RWPE2 (cell line): ENCODE measurements at regions not wholly inside any gene's neighbourhood (a gene's known extent, or its start where the extent isn't known, plus 50 kb on each side); places are given as distances from the start of the nearest gene placed in this dataset.

Experiments
- ATAC-seq: fragments of 200-7000 bp; cut with Tn5 transposase; 3 replicates; pipeline ENCODE4 v1.9.1; 2021; ENCODE audit warnings: low read depth
- DNase-seq: peaks from one replicate; pipeline ENCODE4 v3.0.0-alpha.2; 2020; ENCODE audit warnings: low spot score
- H3K27ac ChIP-seq: fragments of 450-650 bp; 2 replicates; pipeline ENCODE4 v1.5.1; 2017; ENCODE audit warnings: mild to moderate bottlenecking; ENCODE audit not compliant: poor library complexity, severe bottlenecking
- H3K27me3 ChIP-seq: fragments of 250-450 bp; sonication (Bioruptor Pico); 2 replicates; pipeline ENCODE4 v1.5.1; 2021; ENCODE audit warnings: mild to moderate bottlenecking, moderate library complexity; ENCODE audit not compliant: insufficient read depth, poor library complexity, severe bottlenecking
- H3K36me3 ChIP-seq: fragments of 250-450 bp; sonication (Bioruptor Pico); 2 replicates; pipeline ENCODE4 v1.5.1; 2020; ENCODE audit warnings: low read depth, mild to moderate bottlenecking, moderate library complexity
- H3K4me1 ChIP-seq: fragments of 250-450 bp; sonication (Bioruptor Pico); 2 replicates; pipeline ENCODE4 v1.5.1; 2021; ENCODE audit warnings: mild to moderate bottlenecking, moderate library complexity; ENCODE audit not compliant: insufficient read depth, poor library complexity, severe bottlenecking
- H3K4me3 ChIP-seq: fragments of 250-450 bp; sonication (Bioruptor Pico); 2 replicates; pipeline ENCODE4 v1.5.1; 2021; ENCODE audit warnings: mild to moderate bottlenecking, moderate library complexity; ENCODE audit not compliant: severe bottlenecking
- H3K9me3 ChIP-seq: fragments of 250-450 bp; sonication (Bioruptor Pico); 2 replicates; pipeline ENCODE4 v1.5.1; 2021; ENCODE audit warnings: mild to moderate bottlenecking, moderate library complexity; ENCODE audit not compliant: severe bottlenecking
- CTCF ChIP-seq: fragments of 450-650 bp; IDR thresholded peaks from one replicate; pipeline ENCODE4 v1.5.1; 2017; ENCODE audit warnings: mild to moderate bottlenecking, moderate library complexity; ENCODE audit not compliant: poor library complexity, severe bottlenecking

GRCh38 chr5:38752012-38752536 is 93.7 kb upstream of the OSMR start:
- no peak overlapping the region for H3K27ac ChIP-seq
- H3K27me3 ChIP-seq, result no peaks in the 10 kb centered on the region
- no peaks in the 10 kb centered on the region for H3K36me3 ChIP-seq
- no peak overlapping the region for H3K4me3 ChIP-seq
- TF ChIP-seq CTCF, result no peak
- DNase-seq, result no peak
- no peak for ATAC-seq
- no peaks in the 10 kb centered on the region for H3K4me1 ChIP-seq
- H3K9me3 ChIP-seq, result no peaks in the 10 kb centered on the region

- H3K9me3 ChIP-seq, result no peaks in the 10 kb centered on the region
- ATAC-seq, result no peak
- H3K27me3 ChIP-seq, result no peaks in the 10 kb centered on the region
- no peak overlapping the region for H3K4me3 ChIP-seq
- no peak overlapping the region for H3K27ac ChIP-seq
- no peaks in the 10 kb centered on the region for H3K4me1 ChIP-seq
- DNase-seq, result no peak
- no peak for TF ChIP-seq CTCF
- no peaks in the 10 kb centered on the region for H3K36me3 ChIP-seq
These were observed 93.2 kb upstream of the OSMR start for GRCh38 chr5:38752622-38753021.

- no peak for TF ChIP-seq CTCF
- ATAC-seq, result no peak
- no peak overlapping the region for H3K27ac ChIP-seq
These were observed 92.7 kb upstream of the OSMR start for GRCh38 chr5:38753141-38753540.

GRCh38 chr5:38753776-38754175 is 92.0 kb upstream of the OSMR start:
- no peak for ATAC-seq
- no peaks in the 10 kb centered on the region for H3K9me3 ChIP-seq

More at GRCh38 chr5:38753141-38753540, 92.7 kb upstream of the OSMR start:
- H3K9me3 ChIP-seq, result no peaks in the 10 kb centered on the region
- no peak overlapping the region for H3K4me3 ChIP-seq
- H3K27me3 ChIP-seq, result no peaks in the 10 kb centered on the region
- no peaks in the 10 kb centered on the region for H3K4me1 ChIP-seq
- no peaks in the 10 kb centered on the region for H3K36me3 ChIP-seq
- no peak for DNase-seq

More at GRCh38 chr5:38753776-38754175, 92.0 kb upstream of the OSMR start:
- no peak for DNase-seq
- Histone ChIP-seq H3K4me3 (no peak overlapping the region), H3K27ac (no peak overlapping the region), H3K27me3 (no peaks in the 10 kb centered on the region), H3K36me3 (no peaks in the 10 kb centered on the region), H3K4me1 (no peaks in the 10 kb centered on the region)
- no peak for TF ChIP-seq CTCF
